CD14-positive monocyte (primary cell): ENCODE measurements at regions not wholly inside any gene's neighbourhood (a gene's known extent, or its start where the extent isn't known, plus 50 kb on each side); places are given as distances from the start of the nearest gene placed in this dataset.

Experiments
- DNase-seq, 3 donors: peaks; one replicate each; pipeline ENCODE4 v3.0.0-alpha.2; 2011 to 2022
- H2AFZ ChIP-seq: 2 replicates; pipeline ENCODE4 v1.6.0; 2012; ENCODE audit warnings: mild to moderate bottlenecking, low read depth, low read length, inconsistent platforms; ENCODE audit not compliant: insufficient read depth, poor library complexity, severe bottlenecking
- H3K27ac ChIP-seq, 2 donors: 1 replicate in 1 of 2; 2 replicates in 1 of 2; pipeline ENCODE4 v1.5.1; 2012 to 2013; ENCODE audit warnings: low read length in 2 of 2, control low read depth in 1 of 2, inconsistent platforms in 1 of 2, low read depth in 1 of 2, mild to moderate bottlenecking in 1 of 2
- H3K27me3 ChIP-seq, 2 donors: one replicate each; pipeline versions ENCODE4 v1.6.0 to v1.6.1; 2011 to 2013; ENCODE audit warnings: low read length in 2 of 2; ENCODE audit not compliant: control insufficient read depth in 2 of 2, insufficient read depth in 2 of 2
- H3K36me3 ChIP-seq, 2 donors: replicated peaks in 1 of 2; 1 replicate in 1 of 2; 2 replicates in 1 of 2; pipeline versions ENCODE4 v1.5.1 to v1.6.1; 2012 to 2013; ENCODE audit warnings: low read length in 2 of 2, control low read depth in 1 of 2, inconsistent platforms in 1 of 2, mild to moderate bottlenecking in 1 of 2; ENCODE audit not compliant: insufficient read depth in 2 of 2, control insufficient read depth in 1 of 2
- H3K4me1 ChIP-seq, 2 donors: 1 replicate in 1 of 2; 2 replicates in 1 of 2; pipeline versions ENCODE4 v1.5.1 to v1.6.1; 2012 to 2013; ENCODE audit warnings: low read length in 2 of 2, control low read depth in 1 of 2, inconsistent platforms in 1 of 2, mild to moderate bottlenecking in 1 of 2, moderate library complexity in 1 of 2; ENCODE audit not compliant: insufficient read depth in 2 of 2, control insufficient read depth in 1 of 2
- H3K4me2 ChIP-seq: replicated peaks from 2 replicates; pipeline ENCODE3; 2012; ENCODE audit warnings: low read length, moderate library complexity, mild to moderate bottlenecking; ENCODE audit not compliant: poor library complexity, severe bottlenecking; ENCODE audit errors: extremely low read depth
- H3K4me3 ChIP-seq, 3 experiments: fragments of 200-600 bp in 1 of 3; sonication (generic) in 1 of 3; replicated peaks in 1 of 3; 1 replicate in 2 of 3; 2 replicates in 1 of 3; pipeline ENCODE4 v1.5.1; 2011 to 2013; ENCODE audit warnings: low read length in 3 of 3, mild to moderate bottlenecking in 3 of 3, control low read depth in 2 of 3, low read depth in 2 of 3, inconsistent platforms in 1 of 3, moderate library complexity in 1 of 3
- H3K79me2 ChIP-seq: 2 replicates; pipeline ENCODE4 v1.6.0; 2012; ENCODE audit warnings: mild to moderate bottlenecking, control low read depth, inconsistent platforms, low read length, moderate library complexity; ENCODE audit not compliant: insufficient read depth
- H3K9ac ChIP-seq: 2 replicates; pipeline ENCODE4 v1.6.0; 2017; ENCODE audit warnings: low read length, mild to moderate bottlenecking; ENCODE audit not compliant: insufficient read depth, poor library complexity, severe bottlenecking
- H3K9me3 ChIP-seq, 2 donors: replicated peaks in 1 of 2; 1 replicate in 1 of 2; 2 replicates in 1 of 2; pipeline versions ENCODE4 v1.5.1 to v1.6.1; 2012 to 2013; ENCODE audit warnings: low read length in 2 of 2, control low read depth in 1 of 2; ENCODE audit not compliant: control insufficient read depth in 1 of 2, insufficient read depth in 1 of 2
- H4K20me1 ChIP-seq: 2 replicates; pipeline ENCODE4 v1.6.0; 2012; ENCODE audit warnings: mild to moderate bottlenecking, low read length, control low read depth, moderate library complexity; ENCODE audit not compliant: insufficient read depth
- H3K27ac Mint-ChIP-seq, 7 donors: one replicate each; pipeline ENCODE4 v1.8.0; 2020; ENCODE audit warnings: mild to moderate bottlenecking in 7 of 7, mixed read lengths in 7 of 7, moderate library complexity in 6 of 7, inconsistent platforms in 2 of 7
- H3K27me3 Mint-ChIP-seq, 3 donors: one replicate each; pipeline ENCODE4 v1.8.0; 2021 to 2022; ENCODE audit warnings: low read depth in 3 of 3, mild to moderate bottlenecking in 3 of 3, mixed read lengths in 3 of 3, moderate library complexity in 3 of 3, inconsistent platforms in 1 of 3
- H3K36me3 Mint-ChIP-seq, 2 donors: one replicate each; pipeline ENCODE4 v1.8.0; 2020; ENCODE audit warnings: mixed read lengths in 2 of 2, inconsistent platforms in 1 of 2, mild to moderate bottlenecking in 1 of 2
- H3K4me1 Mint-ChIP-seq: one replicate; pipeline ENCODE4 v1.8.0; 2020; ENCODE audit warnings: mild to moderate bottlenecking, mixed read lengths
- H3K4me3 Mint-ChIP-seq, 2 donors: one replicate each; pipeline ENCODE4 v1.8.0; 2020; ENCODE audit warnings: mild to moderate bottlenecking in 2 of 2, mixed read lengths in 2 of 2, moderate library complexity in 1 of 2
- H3K9me3 Mint-ChIP-seq, 7 donors: one replicate each; pipeline ENCODE4 v1.8.0; 2020 to 2022; ENCODE audit warnings: mixed read lengths in 7 of 7, mild to moderate bottlenecking in 6 of 7, moderate library complexity in 6 of 7, inconsistent platforms in 2 of 7
- CTCF ChIP-seq: fragments of 200-600 bp; IDR thresholded peaks from one replicate; pipeline ENCODE4 v1.8.0; 2022; ENCODE audit warnings: antibody characterized with exemption, mild to moderate bottlenecking
- WGBS: methylation state at CpG from one replicate; pipeline ENCODE4 v1.1.5; 2013; ENCODE audit warnings: missing lambda C conversion rate; ENCODE audit not compliant: insufficient coverage; 5-methylcytosine and 5-hydroxymethylcytosine counted together
- intact Hi-C, 2 donors: fragments of 100-400 bp; cut with micrococcal nuclease; formaldehyde crosslinking; loops; one replicate each; pipeline versions ENCODE4 v1.15.0 to v1.15.1; 2023

DNA sequence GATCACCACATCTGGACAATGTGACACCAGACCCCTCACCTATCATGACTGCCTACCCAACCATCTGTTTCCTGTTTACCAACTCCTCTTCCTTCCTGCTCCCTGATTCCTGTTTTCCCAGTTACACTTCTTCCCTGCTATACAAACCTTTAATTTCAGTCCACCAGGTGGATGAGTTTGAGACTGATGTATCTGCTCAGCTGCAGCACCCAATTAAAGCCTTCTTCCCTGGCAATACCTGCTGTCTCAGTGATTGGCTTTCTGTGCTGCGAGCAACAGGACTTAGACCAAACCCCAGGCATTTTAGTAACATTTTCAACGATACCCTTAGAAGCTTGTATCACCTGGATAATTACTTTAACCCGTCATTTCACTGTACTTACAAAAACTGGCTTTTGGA is 968.2 kb upstream of the NR2F2 start:
- Histone ChIP-seq H3K36me3 (no peaks in the 10 kb centered on the region), H2AFZ (no peak overlapping the region), H3K9me3 (peaks cover 2 to 5% of the 10 kb centered on the region in 2 donors), H3K4me1 (no peaks in the 10 kb centered on the region), H3K79me2 (no peaks in the 10 kb centered on the region), H3K4me2 (no peak overlapping the region), H3K27me3 (no peaks in the 10 kb centered on the region), H3K27ac (no peak overlapping the region), H3K9ac (no peak overlapping the region), H4K20me1 (no peaks in the 10 kb centered on the region), H3K4me3 (no peak overlapping the region)
- Mint-ChIP-seq H3K27ac (no peak overlapping the region), H3K4me1 (no peaks in the 10 kb centered on the region), H3K9me3 (peaks cover 2 to 7% (median 4%) of the 10 kb centered on the region in 7 donors), H3K4me3 (no peak overlapping the region), H3K36me3 (no peaks in the 10 kb centered on the region), H3K27me3 (peaks cover 0 to 1% (median 0%) of the 10 kb centered on the region in 3 donors)
- TF ChIP-seq CTCF: no peak
- 67% methylated on average over 1 of the region's 3 CpGs for WGBS
- intact Hi-C loops: no loop called here
- DNase-seq: no peak

GRCh38 chr15:95363646-95364045 is 966.9 kb upstream of the NR2F2 start:
- H3K27ac ChIP-seq: no peak overlapping the region
- H3K9me3 ChIP-seq: peaks cover 2 to 5% of the 10 kb centered on the region in 2 donors
- no peaks in the 10 kb centered on the region for H3K79me2 ChIP-seq
- Mint-ChIP-seq H3K36me3 (no peaks in the 10 kb centered on the region), H3K4me1 (no peaks in the 10 kb centered on the region), H3K27me3 (peaks cover 0 to 1% (median 0%) of the 10 kb centered on the region in 3 donors), H3K27ac (no peak overlapping the region), H3K4me3 (no peak overlapping the region), H3K9me3 (peaks cover 0 to 7% (median 3%) of the 10 kb centered on the region in 7 donors)
- DNase-seq: no peak
- no peaks in the 10 kb centered on the region for H4K20me1 ChIP-seq
- no peak for TF ChIP-seq CTCF
- H3K4me2 ChIP-seq: no peak overlapping the region
- no peak overlapping the region for H2AFZ ChIP-seq
- H3K36me3 ChIP-seq: no peaks in the 10 kb centered on the region
- H3K4me1 ChIP-seq: no peaks in the 10 kb centered on the region
- intact Hi-C loops: no loop called here
- no peak overlapping the region for H3K4me3 ChIP-seq
- no CpG with 5 or more reads among the region's 5 CpGs for WGBS
- no peak overlapping the region for H3K9ac ChIP-seq
- H3K27me3 ChIP-seq: no peaks in the 10 kb centered on the region
